GM21390 (cell line): ENCODE measurements at regions not wholly inside any gene's neighbourhood (a gene's known extent, or its start where the extent isn't known, plus 50 kb on each side); places are given as distances from the start of the nearest gene placed in this dataset.

Experiments used
- ATAC-seq: cut with Tn5 transposase; IDR thresholded peaks from one replicate; pipeline ENCODE4 v1.9.1; 2021; ENCODE audit not compliant: unreplicated experiment

DNA sequence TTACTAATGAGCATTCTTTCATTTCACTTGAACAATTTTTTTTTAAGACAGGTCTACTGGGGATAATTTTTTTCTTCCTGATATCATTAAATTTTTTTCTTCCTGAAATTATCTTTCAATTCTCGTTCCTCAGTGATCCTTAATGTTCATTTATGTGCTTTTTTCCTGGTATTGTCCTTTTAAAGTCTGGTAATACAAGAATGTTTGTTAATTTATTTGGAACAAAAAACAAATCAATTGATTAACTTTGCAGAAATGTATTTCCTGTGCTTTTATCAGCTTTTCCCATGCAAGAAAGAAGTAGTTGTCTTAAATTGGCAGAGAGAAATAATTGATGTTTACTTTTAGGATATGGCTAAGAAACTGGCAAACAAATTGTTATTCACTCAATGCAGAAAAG is 945.4 kb upstream of the MIR17HG start:
- no peak for ATAC-seq

DNA sequence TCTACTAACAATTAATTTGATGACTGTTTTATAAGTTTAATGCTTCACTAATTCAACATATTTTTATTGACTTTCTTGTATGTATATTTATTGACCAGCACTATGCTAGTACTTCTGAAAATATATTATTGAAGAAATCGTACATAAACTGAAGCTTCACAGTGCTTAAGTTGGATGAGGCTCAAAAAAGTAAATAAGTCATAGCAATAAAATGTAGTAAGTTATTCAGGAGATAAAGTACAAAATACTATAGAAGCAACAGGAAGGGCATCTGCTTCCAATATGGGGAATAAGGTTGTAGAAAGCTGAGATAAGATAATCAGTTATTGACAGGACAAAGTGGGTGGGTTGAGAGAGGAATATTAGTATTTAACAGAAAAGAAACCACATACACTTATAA is 944.9 kb upstream of the MIR17HG start:
- no peak for ATAC-seq

DNA sequence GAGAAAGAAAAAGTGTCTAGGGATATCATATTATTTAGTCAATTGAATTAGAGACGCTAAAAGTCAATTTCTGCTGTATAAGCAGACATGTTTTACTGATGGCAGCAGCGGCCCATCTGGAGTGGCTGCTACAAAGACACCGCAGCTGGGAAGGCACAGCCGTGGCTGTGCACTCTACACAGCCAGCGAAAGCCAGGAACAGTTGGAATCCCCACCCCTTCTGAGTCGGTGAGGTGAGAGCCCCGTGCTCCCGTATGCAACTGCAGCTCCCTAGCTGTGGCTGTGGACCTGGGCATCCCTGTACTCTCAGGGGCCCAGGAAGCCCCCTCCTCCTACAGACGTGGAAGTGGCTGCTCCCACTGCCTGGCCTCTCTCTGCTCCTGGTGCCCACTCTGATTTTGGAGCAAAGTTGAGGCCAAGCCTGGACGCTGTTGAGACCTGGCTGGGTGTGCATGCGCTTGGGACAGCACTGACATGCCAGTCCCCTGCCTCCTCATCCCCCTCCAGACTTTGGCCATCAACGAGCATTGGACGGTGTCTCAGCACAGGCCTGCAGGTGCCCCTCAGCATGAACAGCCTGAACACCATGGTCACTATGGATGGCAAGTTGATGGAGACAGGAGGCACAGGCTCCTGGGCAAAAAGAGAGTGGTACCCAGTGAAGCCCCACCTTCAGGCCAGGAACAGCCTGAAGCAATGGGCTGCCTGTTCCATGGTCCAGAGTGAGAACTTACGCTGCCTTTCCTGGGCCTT is 944.0 kb upstream of the MIR17HG start:
- no peak for ATAC-seq

DNA sequence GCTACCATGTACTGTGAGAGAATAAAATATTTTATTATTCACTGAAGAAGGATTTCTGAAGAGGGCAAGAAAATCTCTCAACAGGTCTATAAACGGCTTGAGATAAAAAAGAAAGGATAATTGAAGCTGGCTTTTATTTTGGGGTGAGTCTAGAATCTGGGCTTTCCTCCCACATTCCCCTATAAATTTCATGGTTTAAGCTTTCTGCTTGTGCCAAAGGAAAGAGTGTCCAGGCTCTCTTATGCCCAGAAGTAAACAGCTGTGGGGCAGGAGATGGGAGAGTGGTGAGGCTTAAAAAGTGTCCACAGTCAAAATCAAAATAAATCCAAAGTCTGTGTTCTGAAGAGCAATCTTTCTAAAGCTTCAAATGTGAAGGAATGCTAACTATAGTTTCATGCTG is 942.2 kb upstream of the MIR17HG start:
- no peak for ATAC-seq

DNA sequence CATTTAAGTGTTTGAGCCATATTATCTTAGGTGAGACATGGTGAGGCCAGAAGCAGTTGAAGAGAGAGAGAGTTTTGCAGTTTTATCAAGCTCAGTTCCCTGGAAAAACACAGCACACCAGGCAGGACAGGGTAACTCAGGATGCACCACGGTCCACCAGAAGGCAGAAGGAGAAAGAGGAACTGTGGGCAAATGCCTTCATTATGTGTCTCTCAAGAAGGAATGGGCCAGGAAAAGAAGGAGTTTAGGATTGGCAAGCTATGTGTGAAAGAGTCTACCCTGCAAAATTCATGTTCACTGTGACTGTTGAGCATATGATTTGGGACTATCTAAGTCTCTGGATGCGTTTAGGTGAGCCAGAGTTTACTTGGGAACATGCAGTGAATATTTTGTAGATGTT is 934.5 kb upstream of the MIR17HG start:
- no peak for ATAC-seq

DNA sequence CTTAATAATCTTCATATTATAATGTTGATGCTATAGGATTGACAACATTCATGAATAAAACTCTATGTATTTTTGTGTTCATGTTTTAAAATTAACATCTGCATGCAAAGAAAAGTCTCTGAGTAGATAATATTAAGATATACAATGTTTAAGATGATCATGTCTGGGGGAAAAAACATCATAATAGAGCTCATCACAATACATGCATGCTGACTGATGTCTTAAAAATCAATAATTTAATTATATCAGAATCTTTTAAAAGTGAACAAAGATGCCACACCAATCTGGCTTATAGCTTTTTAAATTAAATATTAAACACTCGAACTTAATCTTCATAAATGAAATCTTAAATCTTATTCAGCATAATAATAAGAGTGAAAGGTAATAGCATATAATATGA is 933.9 kb upstream of the MIR17HG start:
- no peak for ATAC-seq

DNA sequence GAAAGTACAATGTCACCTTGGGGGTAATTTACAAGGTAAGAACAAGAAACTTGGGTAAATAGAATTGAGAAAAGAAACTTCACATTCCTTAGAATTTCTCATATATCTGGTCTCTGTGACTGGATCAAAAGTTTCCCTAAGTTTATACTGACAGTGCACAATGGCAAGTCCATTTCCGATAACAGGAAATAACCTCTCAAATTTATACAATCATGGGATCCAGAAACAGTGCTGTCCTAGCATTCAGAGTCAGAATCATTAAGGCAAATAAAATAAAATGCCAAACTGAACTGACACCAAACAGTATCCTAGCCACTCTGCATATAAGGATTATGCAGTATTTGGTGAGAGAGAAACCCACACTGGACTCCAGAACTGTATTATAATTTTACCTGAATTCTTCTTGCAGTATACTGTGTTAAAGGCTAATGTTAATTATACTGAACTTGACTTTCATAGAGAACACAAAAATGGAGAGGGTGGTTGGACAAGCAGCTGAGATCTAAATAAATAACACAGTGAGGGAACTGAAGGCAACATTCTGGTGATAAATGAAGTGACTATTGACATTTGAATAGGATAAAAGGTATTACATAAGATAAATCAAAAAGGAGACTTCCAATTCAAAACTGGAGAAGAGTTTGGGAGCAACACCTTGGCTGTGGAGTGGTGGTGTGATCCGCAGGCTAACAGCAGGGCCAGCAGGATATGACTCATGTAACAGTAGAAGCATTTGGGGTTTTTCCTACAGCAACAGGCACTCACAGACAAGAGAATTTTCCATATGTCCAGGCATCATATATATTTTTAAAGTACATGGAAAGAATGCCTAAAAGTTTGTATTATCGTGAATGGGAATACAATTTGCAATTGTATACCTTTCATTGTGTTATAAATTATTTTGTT is 932.5 kb upstream of the MIR17HG start:
- ATAC-seq, result no peak

DNA sequence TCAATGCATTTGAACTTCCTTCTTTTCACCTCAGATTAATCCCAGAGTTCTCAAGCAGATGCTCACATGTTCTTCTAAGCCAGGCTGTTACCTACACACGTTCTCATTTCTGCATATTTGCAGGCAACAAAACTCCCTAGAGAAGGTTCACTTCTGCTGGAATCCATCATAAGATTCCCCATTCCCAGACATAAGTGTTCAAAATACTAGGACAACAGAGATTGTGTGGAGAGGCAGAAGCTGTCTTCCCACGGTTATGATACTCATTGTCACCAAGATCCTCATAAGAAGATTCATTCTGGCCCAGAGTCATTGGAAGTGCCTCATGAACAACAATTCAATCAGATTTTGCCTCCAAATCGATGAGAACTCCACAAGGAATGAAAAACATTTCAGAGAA is 931.6 kb upstream of the MIR17HG start:
- ATAC-seq, result no peak

DNA sequence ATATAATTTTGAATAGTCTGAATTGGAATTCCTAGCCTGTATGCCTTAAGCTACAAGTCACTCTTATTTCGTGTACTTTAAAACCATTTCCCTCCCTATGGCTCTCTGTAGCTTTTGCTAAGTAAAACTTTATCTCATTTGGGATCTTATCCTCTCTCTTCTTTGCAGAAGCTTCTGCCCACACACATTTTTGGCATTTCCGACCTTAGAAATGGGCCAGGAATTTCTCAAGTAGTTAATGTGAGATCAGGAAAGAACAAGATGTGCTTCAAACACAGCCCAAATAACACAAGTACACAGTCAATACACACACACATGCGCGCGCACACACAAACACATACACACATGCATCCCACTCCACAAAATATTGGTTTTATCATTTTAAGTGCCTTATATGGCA is 931.0 kb upstream of the MIR17HG start:
- no peak for ATAC-seq

DNA sequence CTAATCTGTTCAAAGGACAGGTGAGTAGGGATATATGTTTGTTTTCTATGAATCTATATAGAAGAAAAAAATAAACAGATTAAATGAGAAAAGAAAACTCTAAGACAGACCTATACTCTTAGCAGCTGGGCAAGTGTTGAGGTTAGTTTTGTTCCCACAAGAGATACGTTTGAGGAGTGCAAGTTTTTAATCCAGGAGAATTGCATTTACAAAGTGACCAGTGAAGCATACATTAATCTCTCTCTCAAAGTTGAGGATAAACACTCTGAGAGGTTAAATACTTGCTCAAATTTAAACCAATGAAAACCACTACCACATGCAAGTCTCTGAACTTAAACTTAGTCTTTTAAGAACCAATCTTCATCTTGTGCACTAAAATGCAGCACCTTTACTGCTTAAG is 930.5 kb upstream of the MIR17HG start:
- no peak for ATAC-seq

DNA sequence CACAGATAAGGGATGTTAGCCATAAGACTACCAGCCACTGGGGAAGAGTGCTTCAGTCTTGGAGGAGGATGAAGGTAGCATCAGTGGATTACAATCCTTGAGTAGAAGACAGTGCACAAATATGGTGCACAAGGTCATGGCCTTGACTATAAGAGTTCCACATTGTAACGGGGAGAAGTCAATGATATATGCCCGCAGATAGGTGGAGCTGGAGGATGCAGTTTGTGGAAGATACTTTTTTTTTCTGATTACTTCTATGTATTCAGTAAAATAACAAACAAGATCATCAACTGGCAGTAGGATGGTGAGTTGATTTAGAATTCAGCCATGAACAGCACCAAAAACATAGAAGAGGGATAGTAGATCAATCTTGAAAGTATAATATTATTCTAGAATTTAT is 926.8 kb upstream of the MIR17HG start:
- no peak for ATAC-seq

DNA sequence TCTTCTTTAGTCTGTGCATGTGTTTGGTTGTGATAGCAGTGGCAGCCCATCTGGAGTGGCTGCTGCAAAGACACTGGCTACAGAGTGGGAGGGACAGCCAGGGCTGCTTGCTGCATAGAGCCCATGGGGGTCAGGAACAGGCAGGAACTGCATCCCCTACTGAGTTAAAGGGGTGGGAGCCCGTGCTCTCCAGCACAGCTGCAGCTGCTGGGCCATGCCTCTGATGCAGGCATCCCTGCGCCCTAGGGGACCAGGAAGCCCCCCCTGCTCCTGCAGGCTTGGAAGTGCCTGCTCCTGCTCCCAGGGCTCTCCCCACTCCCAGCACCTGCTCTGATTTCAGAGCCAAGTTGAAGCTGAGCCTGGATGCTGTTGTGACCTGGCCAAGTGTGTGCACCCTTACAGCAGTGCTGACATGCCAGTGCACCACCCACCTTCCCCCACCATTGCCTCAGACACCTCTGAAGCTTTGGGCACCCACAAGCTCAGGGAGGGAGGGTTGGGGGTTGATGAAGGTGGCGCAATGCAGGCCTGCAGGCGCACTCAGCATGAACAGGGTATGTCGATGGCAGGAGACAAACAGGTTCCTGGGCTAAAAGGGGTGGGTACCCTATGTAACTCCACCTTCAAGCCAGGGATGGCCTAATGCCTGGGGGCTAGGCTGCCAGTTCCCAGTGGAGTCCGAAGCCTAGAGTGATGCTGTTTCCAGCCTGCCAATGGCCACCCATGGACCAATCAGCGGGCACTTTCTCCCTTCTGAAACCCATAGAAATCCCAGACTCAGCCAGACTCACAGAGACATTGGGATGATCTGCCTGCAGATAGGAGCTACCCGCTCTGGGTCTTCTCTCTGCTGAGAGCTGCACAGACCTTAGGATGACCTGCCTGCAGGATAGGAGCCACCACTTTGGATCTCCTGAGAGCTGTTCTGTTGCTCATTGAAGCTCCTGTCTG is 919.9 kb upstream of the MIR17HG start:
- no peak for ATAC-seq

DNA sequence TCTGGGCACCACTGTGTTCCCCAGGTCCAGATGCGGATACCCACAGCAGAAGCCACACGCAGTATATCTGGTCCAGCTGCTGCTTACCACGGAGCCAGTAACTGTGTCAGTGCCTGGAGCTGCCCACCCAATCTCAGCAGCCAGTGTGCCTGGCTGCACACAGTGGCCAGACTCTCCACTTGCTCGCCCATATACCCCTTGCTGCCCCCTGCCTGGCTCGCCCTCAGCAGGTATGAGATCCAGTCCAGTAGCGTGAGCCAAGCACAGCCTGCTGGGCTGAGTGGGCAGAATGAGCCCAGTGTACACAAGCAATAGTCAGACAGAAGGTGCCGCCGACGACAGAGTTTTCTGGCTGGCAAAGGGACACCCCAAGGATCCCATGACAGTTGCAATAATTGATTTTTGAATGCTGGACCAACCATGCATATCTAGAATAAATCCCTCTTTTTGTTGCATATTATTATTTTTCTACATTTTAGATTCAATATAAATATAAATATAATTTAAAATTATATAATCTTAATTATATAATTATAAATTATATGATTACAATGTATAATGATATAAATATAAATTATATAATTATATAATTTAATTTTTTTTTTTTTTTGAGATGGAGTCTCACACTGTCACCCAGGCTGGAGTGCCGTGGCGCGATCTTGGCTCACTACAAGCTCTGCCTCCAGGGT is 918.8 kb upstream of the MIR17HG start:
- no peak for ATAC-seq

DNA sequence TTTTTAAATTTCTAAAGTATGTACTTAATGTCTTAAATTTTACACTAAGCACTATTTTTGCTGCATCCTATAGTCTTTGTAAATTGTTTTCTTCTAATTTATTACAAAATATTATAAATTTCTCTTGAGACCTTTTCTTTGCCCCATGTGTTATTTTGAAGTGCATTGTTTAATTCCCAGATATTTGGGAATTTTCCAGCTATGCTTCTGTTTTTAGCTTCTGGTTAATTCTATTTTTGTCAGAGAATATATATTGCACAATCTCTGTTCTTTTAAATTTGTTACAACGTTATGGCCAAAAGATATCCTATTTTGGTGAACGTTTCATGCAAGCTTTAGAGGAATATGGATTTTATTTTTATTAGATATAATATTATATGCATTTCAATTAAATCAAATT is 917.4 kb upstream of the MIR17HG start:
- no peak for ATAC-seq

DNA sequence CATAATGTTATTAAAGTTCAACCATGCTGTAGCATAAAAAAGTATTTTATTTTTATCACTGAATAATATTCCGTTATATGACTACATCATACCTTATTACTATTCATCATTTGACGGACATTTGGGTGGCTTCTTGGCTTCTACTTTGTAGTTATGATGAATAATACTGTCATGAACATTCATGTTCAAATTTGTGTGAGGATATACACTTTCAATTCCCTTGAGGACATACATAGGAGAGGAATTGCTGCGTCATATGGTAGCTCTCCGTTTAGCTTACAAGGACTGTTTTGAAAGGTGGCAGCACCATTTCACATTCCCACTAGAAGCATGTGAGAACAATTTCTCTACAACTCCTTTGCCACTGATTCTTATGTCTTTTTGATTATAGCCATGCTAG is 910.8 kb upstream of the MIR17HG start:
- no peak for ATAC-seq

DNA sequence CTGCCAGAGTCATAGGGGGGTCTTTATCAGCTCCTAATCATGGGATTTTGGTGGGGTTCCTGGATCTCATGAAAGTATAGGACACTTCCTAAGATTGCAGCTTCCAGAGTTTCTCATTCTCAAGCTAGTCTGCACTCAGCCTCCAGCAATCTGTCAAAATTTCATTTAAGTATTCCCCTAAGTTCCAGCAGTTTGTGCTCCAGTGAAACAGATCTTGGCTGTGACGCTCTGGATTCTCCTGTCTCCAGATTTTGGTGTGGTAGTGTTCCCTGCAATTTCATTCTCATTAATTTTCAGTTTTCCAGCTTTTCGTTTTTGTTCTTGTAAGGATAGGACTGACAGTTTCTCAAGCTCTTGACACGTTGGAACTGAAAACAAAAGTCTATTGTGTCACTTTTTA is 908.9 kb upstream of the MIR17HG start:
- no peak for ATAC-seq

DNA sequence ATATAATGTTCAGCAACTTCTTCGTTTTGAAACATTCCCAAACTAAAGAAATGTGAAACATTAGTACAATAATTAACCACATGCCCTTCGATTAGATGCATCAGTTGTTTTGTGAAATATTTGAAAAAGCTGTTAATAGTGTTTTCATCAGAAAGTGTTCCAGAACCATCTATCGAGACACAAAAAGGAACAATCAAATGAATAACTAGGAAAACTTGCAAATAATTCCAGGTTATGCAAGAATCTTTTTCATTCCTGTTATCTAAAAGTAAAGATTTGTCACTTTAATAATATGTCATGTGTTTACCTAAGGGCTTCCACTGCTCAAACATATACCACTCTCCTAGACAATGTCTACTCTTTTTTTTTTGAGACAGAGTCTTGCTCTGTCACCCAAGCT is 904.2 kb upstream of the MIR17HG start:
- no peak for ATAC-seq

DNA sequence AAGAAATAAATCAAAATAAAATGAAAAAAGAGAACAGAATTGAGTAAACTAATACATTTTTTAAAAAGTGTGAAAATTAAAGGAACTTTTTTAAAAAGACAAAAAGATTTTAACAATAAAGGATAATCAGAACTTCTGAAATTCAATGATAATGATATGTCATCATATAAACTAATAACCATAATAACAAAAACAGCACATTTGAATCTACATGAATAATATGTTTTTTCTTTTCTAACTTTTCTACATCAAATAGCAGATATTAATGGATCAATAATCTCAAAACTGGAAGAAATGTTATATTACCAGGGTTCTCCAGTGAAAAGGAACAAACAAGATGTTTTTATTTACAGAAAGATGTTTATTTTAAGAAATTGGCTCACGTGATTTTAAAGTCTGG is 903.3 kb upstream of the MIR17HG start:
- no peak for ATAC-seq

DNA sequence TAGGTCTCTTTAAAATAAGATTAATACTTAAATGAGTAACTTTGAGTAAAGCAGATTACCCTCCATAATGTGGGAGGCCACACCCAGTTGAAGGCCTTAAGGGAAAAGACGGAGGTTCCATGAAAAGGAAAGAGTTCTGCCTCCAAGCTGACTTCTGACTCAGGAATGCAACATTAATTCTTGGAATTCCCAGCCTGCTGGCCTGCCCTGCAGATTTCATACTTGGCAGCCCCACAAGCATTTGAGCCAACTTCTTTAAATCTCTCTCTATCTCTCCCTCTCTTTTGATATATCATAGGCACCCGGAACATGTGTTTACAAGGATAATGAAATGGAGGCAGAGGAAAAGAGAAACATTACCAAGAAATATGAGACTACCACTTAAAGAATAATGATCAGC is 902.3 kb upstream of the MIR17HG start:
- no peak for ATAC-seq

DNA sequence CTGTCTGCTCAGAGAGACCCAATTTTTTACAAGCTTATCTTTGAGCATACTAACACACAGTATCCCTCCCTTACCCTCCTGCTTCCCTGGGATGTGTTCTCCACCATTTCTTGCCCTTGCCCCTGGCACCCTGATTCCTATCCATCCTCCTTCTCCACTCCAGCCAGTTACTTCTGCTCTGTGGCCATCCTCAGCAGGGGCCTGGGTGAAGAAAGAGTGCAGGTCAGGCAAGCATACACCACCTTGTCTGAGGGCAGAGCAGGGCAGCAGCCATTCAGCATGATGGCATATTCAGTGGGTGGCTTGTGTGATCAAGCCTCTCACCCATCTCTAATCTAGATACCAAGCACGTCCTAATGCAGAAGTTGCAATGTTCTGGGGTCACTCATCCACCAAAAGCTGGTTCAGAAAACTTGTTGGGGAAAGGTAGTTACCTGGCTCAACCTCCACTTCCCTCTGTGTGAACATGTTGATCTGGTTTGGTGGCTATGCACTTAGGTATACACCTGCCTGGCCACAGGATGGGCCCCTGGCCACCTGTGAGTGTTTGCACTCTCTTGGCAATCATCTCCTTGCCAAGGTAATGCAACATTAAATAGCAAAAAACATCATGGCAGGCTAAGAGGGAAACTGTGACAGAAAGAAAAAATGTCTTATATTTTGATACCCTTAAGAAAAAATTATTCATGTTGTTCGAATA is 900.3 kb upstream of the MIR17HG start:
- no peak for ATAC-seq
